ENCODE measurements at regions not wholly inside any gene's neighbourhood (a gene's known extent, or its start where the extent isn't known, plus 50 kb on each side); places are given as distances from the start of the nearest gene placed in this dataset.

GRCh38 chr9:103430469-103430868, 435.3 kb downstream of the CYLC2 start:
- Histone ChIP-seq H3K4me3 (no peak overlapping the region), H4K20me1 (ENCODE audit: insufficient read depth) (no peaks in the 10 kb centered on the region), H3K27ac (no peak overlapping the region), H3F3A (ENCODE audit: insufficient read depth, low read depth) (no peaks in the 10 kb centered on the region), H3K9me3 (ENCODE audit: insufficient read depth, low read depth) (no peaks in the 10 kb centered on the region), H3K4me1 (replicated peaks; ENCODE audit: insufficient read depth) (no peaks in the 10 kb centered on the region), H3K4me2 (no peak overlapping the region), H3K36me3 (ENCODE audit: low read depth) (no peaks in the 10 kb centered on the region), H2AFZ (no peak overlapping the region), H3K27me3 (ENCODE audit: insufficient read depth, low read depth) (no peaks in the 10 kb centered on the region), H3K9me2 (ENCODE audit: insufficient read depth) (no peaks in the 10 kb centered on the region; the same call in 1 of the 2 replicates), H3K79me2 (ENCODE audit: low read depth) (no peaks in the 10 kb centered on the region)
- TF ChIP-seq EZH2 (IDR thresholded peaks at IDR 0.05; ENCODE audit: low read depth) (no peak), CTCF (conservative IDR thresholded peaks at IDR 0.05) (no peak)
- ChIA-PET CTCF (no interaction called here), POLR2A (ENCODE audit: unreplicated experiment) (no interaction called here)
- BruUV-seq (replicated peaks): no TSS peak
- intact Hi-C loops (cut with micrococcal nuclease; ENCODE audit: unreplicated experiment): no loop called here
- no peak for DNase-seq

- Histone ChIP-seq H3K79me2 (ENCODE audit: low read depth) (no peaks in the 10 kb centered on the region), H3K4me1 (replicated peaks; ENCODE audit: insufficient read depth) (no peaks in the 10 kb centered on the region), H3K4me3 (no peak overlapping the region), H4K20me1 (ENCODE audit: insufficient read depth) (no peaks in the 10 kb centered on the region), H2AFZ (no peak overlapping the region), H3F3A (ENCODE audit: insufficient read depth, low read depth) (no peaks in the 10 kb centered on the region), H3K36me3 (ENCODE audit: low read depth) (no peaks in the 10 kb centered on the region), H3K9me2 (ENCODE audit: insufficient read depth) (no peaks in the 10 kb centered on the region; the same call in 1 of the 2 replicates), H3K27ac (no peak overlapping the region), H3K4me2 (no peak overlapping the region), H3K27me3 (ENCODE audit: insufficient read depth, low read depth) (no peaks in the 10 kb centered on the region), H3K9me3 (ENCODE audit: insufficient read depth, low read depth) (no peaks in the 10 kb centered on the region)
- POLR2A ChIA-PET (ENCODE audit: unreplicated experiment): no interaction called here
- TF ChIP-seq CTCF (conservative IDR thresholded peaks at IDR 0.05): no peak
- no peak for TF ChIP-seq EZH2 (IDR thresholded peaks at IDR 0.05; ENCODE audit: low read depth)
- CTCF ChIA-PET: no interaction called here
- no TSS peak for BruUV-seq (replicated peaks)
- intact Hi-C loops (cut with micrococcal nuclease; ENCODE audit: unreplicated experiment): no loop called here
- no peak for DNase-seq
Observed at GRCh38 chr9:103431809-103432208, 436.7 kb downstream of the CYLC2 start.

GRCh38 chr9:103444176-103444575, 449.0 kb downstream of the CYLC2 start:
- BruUV-seq (replicated peaks): no TSS peak
- ChIA-PET CTCF (no interaction called here), POLR2A (ENCODE audit: unreplicated experiment) (no interaction called here)
- Histone ChIP-seq H3K27ac (no peak overlapping the region), H3K4me2 (no peak overlapping the region), H3K9me3 (ENCODE audit: insufficient read depth, low read depth) (no peaks in the 10 kb centered on the region), H3K36me3 (ENCODE audit: low read depth) (no peaks in the 10 kb centered on the region), H3K4me3 (no peak overlapping the region), H4K20me1 (ENCODE audit: insufficient read depth) (no peaks in the 10 kb centered on the region), H3K27me3 (ENCODE audit: insufficient read depth, low read depth) (no peaks in the 10 kb centered on the region), H3K79me2 (ENCODE audit: low read depth) (no peaks in the 10 kb centered on the region), H2AFZ (no peak overlapping the region), H3K9me2 (ENCODE audit: insufficient read depth) (no peaks in the 10 kb centered on the region), H3F3A (ENCODE audit: insufficient read depth, low read depth) (no peaks in the 10 kb centered on the region), H3K4me1 (replicated peaks; ENCODE audit: insufficient read depth) (no peaks in the 10 kb centered on the region)
- TF ChIP-seq EZH2 (IDR thresholded peaks at IDR 0.05; ENCODE audit: low read depth): no peak
- no peak for TF ChIP-seq CTCF (conservative IDR thresholded peaks at IDR 0.05)
- DNase-seq: no peak
- intact Hi-C loops (cut with micrococcal nuclease; ENCODE audit: unreplicated experiment): no loop called here

All from PC-9 (cell line).